ENCODE measurements at regions not wholly inside any gene's neighbourhood (a gene's known extent, or its start where the extent isn't known, plus 50 kb on each side); places are given as distances from the start of the nearest gene placed in this dataset.

- no peak for DNase-seq
Measured at GRCh38 chr3:157782236-157782635, 279.0 kb upstream of the VEPH1 start.

GRCh38 chr3:157776861-157777260 is 273.6 kb upstream of the VEPH1 start:
- Histone ChIP-seq H3K4me1 (ENCODE audit: control insufficient read depth, insufficient read depth, low read length) (no peaks in the 10 kb centered on the region), H3K27me3 (ENCODE audit: control insufficient read depth, insufficient read depth, low read length) (no peaks in the 10 kb centered on the region), H3K4me3 (ENCODE audit: low read length) (no peak overlapping the region), H3K27ac (ENCODE audit: low read length) (no peak overlapping the region), H3K9me3 (ENCODE audit: control insufficient read depth, low read depth, low read length) (no peaks in the 10 kb centered on the region), H3K36me3 (ENCODE audit: control insufficient read depth, insufficient read depth, low read length) (no peaks in the 10 kb centered on the region)
- no CpG with 5 or more reads among the region's 2 CpGs for WGBS (ENCODE audit: insufficient coverage, low lambda C conversion rate)
- DNase-seq, result no peak

More at GRCh38 chr3:157782236-157782635, 279.0 kb upstream of the VEPH1 start:
- no peaks in the 10 kb centered on the region for H3K4me1 ChIP-seq (ENCODE audit: control insufficient read depth, insufficient read depth, low read length)
- no peaks in the 10 kb centered on the region for H3K27me3 ChIP-seq (ENCODE audit: control insufficient read depth, insufficient read depth, low read length)
- no peak overlapping the region for H3K27ac ChIP-seq (ENCODE audit: low read length)
- WGBS (ENCODE audit: insufficient coverage, low lambda C conversion rate), result 67% methylated on average over 1 of the region's 2 CpGs
- no peaks in the 10 kb centered on the region for H3K9me3 ChIP-seq (ENCODE audit: control insufficient read depth, low read depth, low read length)
- H3K4me3 ChIP-seq (ENCODE audit: low read length), result no peak overlapping the region
- H3K36me3 ChIP-seq (ENCODE audit: control insufficient read depth, insufficient read depth, low read length), result no peaks in the 10 kb centered on the region

GRCh38 chr3:157775446-157775845 is 272.2 kb upstream of the VEPH1 start:
- H3K27me3 ChIP-seq (ENCODE audit: control insufficient read depth, insufficient read depth, low read length), result no peaks in the 10 kb centered on the region
- DNase-seq, result no peak
- no peaks in the 10 kb centered on the region for H3K36me3 ChIP-seq (ENCODE audit: control insufficient read depth, insufficient read depth, low read length)
- H3K27ac ChIP-seq (ENCODE audit: low read length), result no peak overlapping the region
- no peaks in the 10 kb centered on the region for H3K4me1 ChIP-seq (ENCODE audit: control insufficient read depth, insufficient read depth, low read length)
- no peak overlapping the region for H3K4me3 ChIP-seq (ENCODE audit: low read length)
- no peaks in the 10 kb centered on the region for H3K9me3 ChIP-seq (ENCODE audit: control insufficient read depth, low read depth, low read length)

- H3K36me3 ChIP-seq (ENCODE audit: control insufficient read depth, insufficient read depth, low read length), result no peaks in the 10 kb centered on the region
- H3K4me3 ChIP-seq (ENCODE audit: low read length), result no peak overlapping the region
- H3K9me3 ChIP-seq (ENCODE audit: control insufficient read depth, low read depth, low read length), result no peaks in the 10 kb centered on the region
- H3K27ac ChIP-seq (ENCODE audit: low read length), result no peak overlapping the region
- no peaks in the 10 kb centered on the region for H3K4me1 ChIP-seq (ENCODE audit: control insufficient read depth, insufficient read depth, low read length)
- WGBS (ENCODE audit: insufficient coverage, low lambda C conversion rate), result no CpG with 5 or more reads among the region's 1 CpG
- no peaks in the 10 kb centered on the region for H3K27me3 ChIP-seq (ENCODE audit: control insufficient read depth, insufficient read depth, low read length)
- no peak for DNase-seq
Measured at GRCh38 chr3:157769378-157769777, 266.2 kb upstream of the VEPH1 start.

GRCh38 chr3:157767607-157768006 is 264.4 kb upstream of the VEPH1 start:
- Histone ChIP-seq H3K36me3 (ENCODE audit: control insufficient read depth, insufficient read depth, low read length) (no peaks in the 10 kb centered on the region), H3K27me3 (ENCODE audit: control insufficient read depth, insufficient read depth, low read length) (no peaks in the 10 kb centered on the region), H3K9me3 (ENCODE audit: control insufficient read depth, low read depth, low read length) (no peaks in the 10 kb centered on the region), H3K27ac (ENCODE audit: low read length) (no peak overlapping the region), H3K4me1 (ENCODE audit: control insufficient read depth, insufficient read depth, low read length) (no peaks in the 10 kb centered on the region), H3K4me3 (ENCODE audit: low read length) (no peak overlapping the region)
- no CpG with 5 or more reads among the region's 1 CpG for WGBS (ENCODE audit: insufficient coverage, low lambda C conversion rate)
- DNase-seq, result no peak

GRCh38 chr3:157763644-157764043 is 260.4 kb upstream of the VEPH1 start:
- H3K27ac ChIP-seq (ENCODE audit: low read length), result no peak overlapping the region
- H3K9me3 ChIP-seq (ENCODE audit: control insufficient read depth, low read depth, low read length), result no peaks in the 10 kb centered on the region
- H3K4me3 ChIP-seq (ENCODE audit: low read length), result no peak overlapping the region
- no peaks in the 10 kb centered on the region for H3K27me3 ChIP-seq (ENCODE audit: control insufficient read depth, insufficient read depth, low read length)
- DNase-seq, result no peak
- no peaks in the 10 kb centered on the region for H3K36me3 ChIP-seq (ENCODE audit: control insufficient read depth, insufficient read depth, low read length)
- peaks cover 5% of the 10 kb centered on the region for H3K4me1 ChIP-seq (ENCODE audit: control insufficient read depth, insufficient read depth, low read length)

- peak; percentile 79 to 86 for DNase-seq
- H3K27me3 ChIP-seq (ENCODE audit: control insufficient read depth, insufficient read depth, low read length), result no peaks in the 10 kb centered on the region
- WGBS (ENCODE audit: insufficient coverage, low lambda C conversion rate), result no CpG with 5 or more reads among the region's 4 CpGs
- no peaks in the 10 kb centered on the region for H3K9me3 ChIP-seq (ENCODE audit: control insufficient read depth, low read depth, low read length)
- no peaks in the 10 kb centered on the region for H3K36me3 ChIP-seq (ENCODE audit: control insufficient read depth, insufficient read depth, low read length)
- H3K4me1 ChIP-seq (ENCODE audit: control insufficient read depth, insufficient read depth, low read length), result peaks cover 10% of the 10 kb centered on the region
- H3K4me3 ChIP-seq (ENCODE audit: low read length), result no peak overlapping the region
- peak overlapping the region; percentile 37 for H3K27ac ChIP-seq (ENCODE audit: low read length)
Measured at GRCh38 chr3:157759311-157759710, 256.1 kb upstream of the VEPH1 start.

- no peak for DNase-seq
- no peak overlapping the region for H3K27ac ChIP-seq (ENCODE audit: low read length)
- H3K4me1 ChIP-seq (ENCODE audit: control insufficient read depth, insufficient read depth, low read length), result peaks cover 20% of the 10 kb centered on the region
- WGBS (ENCODE audit: insufficient coverage, low lambda C conversion rate), result 76% methylated on average over 4 of the region's 5 CpGs
- no peak overlapping the region for H3K4me3 ChIP-seq (ENCODE audit: low read length)
- no peaks in the 10 kb centered on the region for H3K27me3 ChIP-seq (ENCODE audit: control insufficient read depth, insufficient read depth, low read length)
- H3K9me3 ChIP-seq (ENCODE audit: control insufficient read depth, low read depth, low read length), result no peaks in the 10 kb centered on the region
- no peaks in the 10 kb centered on the region for H3K36me3 ChIP-seq (ENCODE audit: control insufficient read depth, insufficient read depth, low read length)
Measured at GRCh38 chr3:157755233-157755632, 252.0 kb upstream of the VEPH1 start.

GRCh38 chr3:157754451-157754850 is 251.2 kb upstream of the VEPH1 start:
- DNase-seq, result peak; percentile 48 to 66
- Histone ChIP-seq H3K9me3 (ENCODE audit: control insufficient read depth, low read depth, low read length) (no peaks in the 10 kb centered on the region), H3K4me1 (ENCODE audit: control insufficient read depth, insufficient read depth, low read length) (peaks cover 17% of the 10 kb centered on the region), H3K27me3 (ENCODE audit: control insufficient read depth, insufficient read depth, low read length) (no peaks in the 10 kb centered on the region), H3K27ac (ENCODE audit: low read length) (peak overlapping the region; percentile 40), H3K4me3 (ENCODE audit: low read length) (no peak overlapping the region), H3K36me3 (ENCODE audit: control insufficient read depth, insufficient read depth, low read length) (no peaks in the 10 kb centered on the region)
- no CpG with 5 or more reads among the region's 3 CpGs for WGBS (ENCODE audit: insufficient coverage, low lambda C conversion rate)

GRCh38 chr3:157753787-157754136 is 250.5 kb upstream of the VEPH1 start:
- peaks cover 15% of the 10 kb centered on the region for H3K4me1 ChIP-seq (ENCODE audit: control insufficient read depth, insufficient read depth, low read length)
- peak; percentile 56 to 85 for DNase-seq
- no peaks in the 10 kb centered on the region for H3K36me3 ChIP-seq (ENCODE audit: control insufficient read depth, insufficient read depth, low read length)
- H3K9me3 ChIP-seq (ENCODE audit: control insufficient read depth, low read depth, low read length), result no peaks in the 10 kb centered on the region
- WGBS (ENCODE audit: insufficient coverage, low lambda C conversion rate), result 20% methylated on average over 1 of the region's 3 CpGs
- no peak overlapping the region for H3K4me3 ChIP-seq (ENCODE audit: low read length)
- H3K27ac ChIP-seq (ENCODE audit: low read length), result peak overlapping the region; percentile 40
- H3K27me3 ChIP-seq (ENCODE audit: control insufficient read depth, insufficient read depth, low read length), result no peaks in the 10 kb centered on the region

- Histone ChIP-seq H3K27ac (ENCODE audit: low read length) (peak overlapping the region; percentile 40), H3K36me3 (ENCODE audit: control insufficient read depth, insufficient read depth, low read length) (no peaks in the 10 kb centered on the region), H3K27me3 (ENCODE audit: control insufficient read depth, insufficient read depth, low read length) (no peaks in the 10 kb centered on the region), H3K4me1 (ENCODE audit: control insufficient read depth, insufficient read depth, low read length) (peaks cover 15% of the 10 kb centered on the region), H3K9me3 (ENCODE audit: control insufficient read depth, low read depth, low read length) (no peaks in the 10 kb centered on the region), H3K4me3 (ENCODE audit: low read length) (no peak overlapping the region)
- 100% methylated on average over 1 of the region's 5 CpGs for WGBS (ENCODE audit: insufficient coverage, low lambda C conversion rate)
- no peak for DNase-seq
Measured at GRCh38 chr3:157752956-157753786, 250.0 kb upstream of the VEPH1 start.
